ENCODE measurements at regions not wholly inside any gene's neighbourhood (a gene's known extent, or its start where the extent isn't known, plus 50 kb on each side); places are given as distances from the start of the nearest gene placed in this dataset.
"Not testable (repeated sequence)": the region's sequence is repeated elsewhere in the genome, so short reads cannot be mapped to it uniquely, and the experiment has no call there.

DNA sequence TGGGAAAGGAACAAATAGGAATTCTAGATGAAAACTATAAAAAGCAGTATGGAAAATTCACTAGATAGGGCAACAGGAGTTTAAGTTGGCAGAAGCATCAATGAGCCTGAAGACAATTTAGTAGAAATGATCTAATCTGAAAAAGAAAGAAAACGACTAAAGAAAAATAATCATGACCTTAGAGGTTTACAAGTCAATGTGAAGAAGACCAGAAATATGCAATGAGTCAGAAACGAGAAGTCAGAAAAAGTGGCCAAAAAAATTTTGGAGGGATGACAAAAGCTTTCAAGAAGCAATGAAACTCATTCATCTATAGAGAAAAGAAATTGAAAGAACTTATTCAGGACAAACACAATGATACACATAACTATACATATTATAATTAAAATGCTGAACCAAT is 1244.0 kb downstream of the RPIA start:
- H3K9ac ChIP-seq; H3K36me3 ChIP-seq (ENCODE audit: control insufficient read depth, insufficient read depth, low read length); H3K4me3 ChIP-seq (ENCODE audit: low read depth, low read length); H3K27me3 ChIP-seq (ENCODE audit: control insufficient read depth, insufficient read depth, low read length); H2AFZ ChIP-seq; H3K4me1 ChIP-seq; H3K9me3 ChIP-seq (ENCODE audit: control insufficient read depth, low read length); H3K79me2 ChIP-seq; H3K27ac ChIP-seq; H3K4me2 ChIP-seq (ENCODE audit: low read length): not testable (repeated sequence)

DNA sequence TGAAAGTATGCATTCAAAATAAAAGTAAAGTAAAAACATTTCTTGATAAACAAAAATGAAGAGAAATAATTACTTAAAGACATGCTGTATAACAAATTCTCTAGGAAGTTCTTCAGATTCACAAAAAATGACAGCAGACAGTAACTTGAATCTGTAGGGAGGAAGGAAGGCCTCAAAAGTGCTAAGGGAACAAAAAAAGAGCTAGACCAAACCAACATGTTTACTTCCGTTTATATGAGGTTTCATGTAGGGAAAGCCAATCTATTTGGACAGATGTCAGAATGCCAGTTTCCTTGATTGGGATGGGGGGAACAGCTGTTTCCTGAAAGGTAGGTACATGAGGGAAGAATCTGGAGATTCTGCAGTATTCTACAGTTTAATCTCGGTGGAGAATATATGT is 1244.5 kb downstream of the RPIA start:
- H3K27me3 ChIP-seq (ENCODE audit: control insufficient read depth, insufficient read depth, low read length); H3K4me2 ChIP-seq (ENCODE audit: low read length); H3K36me3 ChIP-seq (ENCODE audit: control insufficient read depth, insufficient read depth, low read length); H3K27ac ChIP-seq; H3K4me1 ChIP-seq; H3K79me2 ChIP-seq; H2AFZ ChIP-seq; H3K4me3 ChIP-seq (ENCODE audit: low read depth, low read length); H3K9me3 ChIP-seq (ENCODE audit: control insufficient read depth, low read length); H3K9ac ChIP-seq: not testable (repeated sequence)

DNA sequence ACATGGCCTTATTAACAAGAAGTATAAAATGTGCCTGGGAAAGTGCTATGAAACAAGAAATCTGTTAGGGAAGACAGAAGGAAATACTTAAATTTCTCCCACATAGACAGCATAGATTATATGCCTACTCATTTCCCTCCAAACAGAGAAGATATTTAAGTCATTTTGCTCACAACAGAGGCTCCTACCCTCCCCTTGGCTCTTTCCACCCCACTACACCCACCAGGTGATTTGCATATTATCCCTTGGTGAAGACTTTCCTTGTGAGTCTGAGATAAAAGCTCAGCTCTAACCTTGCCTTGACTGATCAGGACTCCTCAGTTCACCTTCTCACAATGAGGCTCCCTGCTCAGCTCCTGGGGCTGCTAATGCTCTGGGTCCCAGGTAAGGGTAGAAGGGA is 1245.1 kb downstream of the RPIA start:
- not testable (repeated sequence) for H3K4me3 ChIP-seq (ENCODE audit: low read depth, low read length); H3K4me2 ChIP-seq (ENCODE audit: low read length); H2AFZ ChIP-seq; H3K79me2 ChIP-seq; H3K36me3 ChIP-seq (ENCODE audit: control insufficient read depth, insufficient read depth, low read length); H3K27me3 ChIP-seq (ENCODE audit: control insufficient read depth, insufficient read depth, low read length); H3K4me1 ChIP-seq; H3K9ac ChIP-seq; H3K27ac ChIP-seq; H3K9me3 ChIP-seq (ENCODE audit: control insufficient read depth, low read length)

DNA sequence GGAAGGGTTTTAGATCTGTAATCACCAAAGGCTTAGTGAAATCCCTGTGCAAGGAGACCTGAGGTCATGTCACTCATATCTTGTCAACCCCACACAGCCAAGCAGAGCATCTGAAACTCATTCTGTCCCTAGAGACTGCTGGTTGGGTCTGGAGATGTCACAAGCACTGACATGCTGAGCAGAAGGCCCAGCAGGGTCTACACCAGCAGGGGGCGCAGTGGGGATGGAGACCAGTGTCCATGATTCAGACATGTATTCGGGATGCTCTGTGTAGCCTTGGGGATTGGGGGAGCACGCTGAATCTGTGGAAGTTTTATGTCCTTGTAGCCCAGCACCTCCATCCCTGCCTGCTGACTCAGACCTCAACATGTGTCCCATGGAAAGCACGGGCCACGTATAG is 1247.3 kb downstream of the RPIA start:
- H3K4me1 ChIP-seq; H3K9ac ChIP-seq; H3K79me2 ChIP-seq; H3K4me2 ChIP-seq (ENCODE audit: low read length); H2AFZ ChIP-seq; H3K9me3 ChIP-seq (ENCODE audit: control insufficient read depth, low read length); H3K27me3 ChIP-seq (ENCODE audit: control insufficient read depth, insufficient read depth, low read length); H3K27ac ChIP-seq; H3K4me3 ChIP-seq (ENCODE audit: low read depth, low read length); H3K36me3 ChIP-seq (ENCODE audit: control insufficient read depth, insufficient read depth, low read length): not testable (repeated sequence)

DNA sequence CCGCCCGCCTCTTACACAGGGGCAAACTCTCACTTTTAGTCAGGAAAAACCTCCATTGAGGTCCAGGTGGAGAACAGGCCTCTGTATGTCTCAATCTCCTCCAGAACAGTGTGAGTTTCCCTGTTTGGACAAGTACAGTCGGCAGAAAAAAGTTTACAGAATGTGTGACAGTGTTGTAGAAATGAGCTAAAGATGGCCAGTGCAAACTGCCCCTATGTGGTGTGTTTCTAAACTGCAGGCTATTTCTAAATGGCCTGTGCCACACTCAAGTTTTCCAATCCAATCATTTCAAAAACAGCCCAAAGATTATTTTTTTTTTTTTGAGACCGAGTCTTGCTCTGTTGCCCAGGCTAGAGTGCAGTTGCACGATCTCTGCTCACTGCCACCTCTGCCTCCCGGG is 1252.8 kb downstream of the RPIA start:
- H3K4me2 ChIP-seq (ENCODE audit: low read length); H3K4me1 ChIP-seq; H3K36me3 ChIP-seq (ENCODE audit: control insufficient read depth, insufficient read depth, low read length); H2AFZ ChIP-seq; H3K4me3 ChIP-seq (ENCODE audit: low read depth, low read length); H3K9me3 ChIP-seq (ENCODE audit: control insufficient read depth, low read length); H3K79me2 ChIP-seq; H3K9ac ChIP-seq; H3K27ac ChIP-seq; H3K27me3 ChIP-seq (ENCODE audit: control insufficient read depth, insufficient read depth, low read length): not testable (repeated sequence)

DNA sequence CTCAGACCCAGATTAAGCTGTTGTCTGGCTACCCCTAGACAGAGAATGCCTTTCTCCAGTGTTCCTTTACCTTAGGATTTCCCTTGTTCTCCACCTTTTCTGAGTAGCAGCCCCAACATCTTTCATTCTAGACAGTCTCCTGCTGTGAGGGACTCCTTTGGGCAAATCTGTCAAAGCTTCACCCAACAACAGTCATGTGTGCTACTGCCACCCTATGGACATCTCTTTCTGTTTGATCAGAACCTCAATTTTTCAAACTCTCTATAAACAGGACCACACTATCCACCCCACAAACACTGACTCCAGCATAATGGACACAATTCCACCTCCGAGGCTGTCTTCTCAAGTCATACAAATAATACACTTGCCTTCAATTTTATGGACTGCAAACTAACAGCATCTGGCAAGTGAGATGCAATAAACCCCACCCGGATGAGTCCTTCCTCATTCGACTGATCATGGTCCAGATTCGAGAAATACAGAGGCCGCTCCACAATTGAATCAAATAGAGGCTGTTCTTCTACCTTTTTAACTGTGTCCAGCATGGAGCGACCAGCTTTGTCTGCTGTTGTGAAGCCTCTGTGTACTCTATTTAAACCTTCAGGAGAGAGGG is 1253.6 kb downstream of the RPIA start:
- not testable (repeated sequence) for H2AFZ ChIP-seq; H3K9me3 ChIP-seq (ENCODE audit: control insufficient read depth, low read length); H3K79me2 ChIP-seq; H3K4me3 ChIP-seq (ENCODE audit: low read depth, low read length); H3K27ac ChIP-seq; H3K4me2 ChIP-seq (ENCODE audit: low read length); H3K27me3 ChIP-seq (ENCODE audit: control insufficient read depth, insufficient read depth, low read length); H3K4me1 ChIP-seq; H3K9ac ChIP-seq; H3K36me3 ChIP-seq (ENCODE audit: control insufficient read depth, insufficient read depth, low read length)

DNA sequence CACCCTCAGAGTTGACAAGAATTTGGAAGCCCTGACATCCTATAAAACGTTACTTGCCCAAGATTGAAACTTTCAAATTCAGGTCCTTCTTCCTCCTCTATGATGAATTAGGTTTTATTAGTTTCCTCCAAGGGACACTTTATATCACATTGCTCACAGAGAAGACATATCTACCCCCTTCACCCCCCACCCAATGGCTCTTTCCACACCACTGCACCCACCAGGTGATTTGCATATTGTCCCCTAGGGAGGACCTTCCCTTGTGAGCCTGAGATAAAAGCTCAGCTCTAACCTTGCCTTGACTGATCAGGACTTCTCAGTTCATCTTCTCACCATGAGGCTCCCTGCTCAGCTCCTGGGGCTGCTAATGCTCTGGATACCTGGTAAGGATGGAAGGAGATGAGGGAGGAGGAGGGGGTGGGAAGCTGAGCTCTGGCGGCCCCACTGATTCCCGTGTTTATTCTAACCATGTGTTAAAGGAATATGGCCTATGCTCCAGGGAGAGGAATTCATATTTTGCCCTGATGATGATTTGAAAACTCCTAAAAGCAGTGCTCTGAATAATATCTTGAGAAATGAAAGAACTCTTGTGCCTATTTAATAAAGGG is 1255.8 kb downstream of the RPIA start:
- H3K9ac ChIP-seq; H3K9me3 ChIP-seq (ENCODE audit: control insufficient read depth, low read length); H3K27ac ChIP-seq; H2AFZ ChIP-seq; H3K27me3 ChIP-seq (ENCODE audit: control insufficient read depth, insufficient read depth, low read length); H3K79me2 ChIP-seq; H3K4me1 ChIP-seq; H3K36me3 ChIP-seq (ENCODE audit: control insufficient read depth, insufficient read depth, low read length); H3K4me2 ChIP-seq (ENCODE audit: low read length); H3K4me3 ChIP-seq (ENCODE audit: low read depth, low read length): not testable (repeated sequence)

DNA sequence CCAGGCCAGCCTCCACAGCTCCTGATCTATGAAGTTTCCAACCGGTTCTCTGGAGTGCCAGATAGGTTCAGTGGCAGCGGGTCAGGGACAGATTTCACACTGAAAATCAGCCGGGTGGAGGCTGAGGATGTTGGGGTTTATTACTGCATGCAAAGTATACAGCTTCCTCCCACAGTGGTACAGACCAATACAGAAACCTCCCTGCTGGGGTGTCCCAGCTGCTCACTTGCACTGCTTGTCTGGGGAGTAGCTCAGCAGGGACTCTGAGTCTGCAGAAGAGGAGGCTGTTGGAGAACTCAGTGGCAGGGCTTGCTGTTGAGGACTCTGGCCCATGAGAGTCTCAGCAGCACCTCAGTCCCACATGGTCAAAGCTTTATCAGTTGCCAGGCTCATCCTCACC is 1256.6 kb downstream of the RPIA start:
- H3K9ac ChIP-seq; H3K4me1 ChIP-seq; H3K36me3 ChIP-seq (ENCODE audit: control insufficient read depth, insufficient read depth, low read length); H3K27ac ChIP-seq; H3K4me2 ChIP-seq (ENCODE audit: low read length); H3K4me3 ChIP-seq (ENCODE audit: low read depth, low read length); H2AFZ ChIP-seq; H3K27me3 ChIP-seq (ENCODE audit: control insufficient read depth, insufficient read depth, low read length); H3K9me3 ChIP-seq (ENCODE audit: control insufficient read depth, low read length); H3K79me2 ChIP-seq: not testable (repeated sequence)

DNA sequence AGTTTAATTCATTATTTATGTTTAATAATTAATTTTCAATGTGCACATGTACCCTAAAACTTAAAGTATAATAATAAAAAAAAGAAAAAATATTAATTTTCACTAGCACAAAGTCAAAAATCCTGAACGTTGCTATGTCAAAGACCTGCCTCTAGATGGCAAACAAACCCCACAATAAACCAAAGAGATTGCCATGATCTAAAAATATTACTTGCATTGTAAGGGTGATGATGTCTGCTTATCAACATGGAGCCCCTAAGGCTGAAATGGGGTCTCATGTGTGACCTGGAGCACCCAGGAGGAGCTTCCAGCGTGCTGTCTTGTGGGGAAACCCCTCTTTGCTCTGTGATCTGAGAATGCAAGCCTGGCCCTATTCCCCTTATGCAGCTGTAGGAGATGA is 1259.3 kb downstream of the RPIA start:
- H3K27ac ChIP-seq; H3K9me3 ChIP-seq (ENCODE audit: control insufficient read depth, low read length); H3K4me2 ChIP-seq (ENCODE audit: low read length); H3K27me3 ChIP-seq (ENCODE audit: control insufficient read depth, insufficient read depth, low read length); H3K9ac ChIP-seq; H3K4me1 ChIP-seq; H2AFZ ChIP-seq; H3K79me2 ChIP-seq; H3K4me3 ChIP-seq (ENCODE audit: low read depth, low read length); H3K36me3 ChIP-seq (ENCODE audit: control insufficient read depth, insufficient read depth, low read length): not testable (repeated sequence)

DNA sequence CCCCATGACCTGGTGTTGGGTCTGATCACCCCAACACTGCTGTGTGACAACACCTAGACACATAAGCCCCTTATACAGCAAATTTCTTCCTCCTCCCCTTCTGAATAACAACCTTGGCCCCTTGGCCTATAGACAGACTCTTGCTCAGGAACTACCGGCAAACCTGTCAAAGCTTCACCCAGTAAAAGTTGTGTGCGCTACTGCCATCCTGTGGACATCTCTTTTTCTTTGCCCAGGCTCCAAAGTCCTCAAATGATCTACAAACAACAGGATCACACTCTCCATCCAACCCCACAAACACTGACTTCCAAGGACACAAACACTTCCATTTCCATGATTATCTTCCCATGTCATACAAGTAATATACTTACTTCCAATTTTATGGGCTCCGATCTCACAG is 1265.8 kb downstream of the RPIA start:
- not testable (repeated sequence) for H3K9me3 ChIP-seq (ENCODE audit: control insufficient read depth, low read length); H3K4me3 ChIP-seq (ENCODE audit: low read depth, low read length); H2AFZ ChIP-seq; H3K36me3 ChIP-seq (ENCODE audit: control insufficient read depth, insufficient read depth, low read length); H3K9ac ChIP-seq; H3K27ac ChIP-seq; H3K27me3 ChIP-seq (ENCODE audit: control insufficient read depth, insufficient read depth, low read length); H3K4me2 ChIP-seq (ENCODE audit: low read length); H3K79me2 ChIP-seq; H3K4me1 ChIP-seq

DNA sequence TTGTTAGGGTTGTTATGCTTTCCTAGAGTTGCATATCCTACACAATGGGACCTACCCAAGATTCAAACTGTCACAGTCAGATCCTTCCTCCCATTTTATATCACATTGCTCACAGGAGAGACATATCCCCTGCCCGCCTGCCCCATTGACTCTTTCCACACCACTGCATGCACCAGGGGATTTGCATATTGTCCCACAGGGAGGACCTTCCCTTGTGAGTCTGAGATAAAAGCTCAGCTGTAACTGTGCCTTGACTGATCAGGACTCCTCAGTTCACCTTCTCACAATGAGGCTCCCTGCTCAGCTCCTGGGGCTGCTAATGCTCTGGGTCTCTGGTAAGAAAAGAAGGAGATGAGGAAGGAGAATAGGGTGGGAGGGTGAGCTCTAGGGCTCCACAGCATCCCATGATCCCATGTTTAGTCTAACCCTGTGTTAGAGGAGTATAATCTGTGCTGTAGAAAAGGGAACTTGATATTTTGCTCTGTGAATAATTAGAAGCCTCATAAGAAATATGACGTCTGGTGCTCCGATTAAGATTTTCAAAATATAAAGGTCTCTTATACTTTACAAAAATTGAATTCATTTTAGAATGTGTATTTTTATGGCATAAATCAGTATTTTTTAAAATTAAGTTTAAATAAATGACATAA is 1268.4 kb downstream of the RPIA start:
- H3K27me3 ChIP-seq (ENCODE audit: control insufficient read depth, insufficient read depth, low read length); H3K9me3 ChIP-seq (ENCODE audit: control insufficient read depth, low read length); H3K9ac ChIP-seq; H3K79me2 ChIP-seq; H3K36me3 ChIP-seq (ENCODE audit: control insufficient read depth, insufficient read depth, low read length); H3K27ac ChIP-seq; H2AFZ ChIP-seq; H3K4me1 ChIP-seq; H3K4me2 ChIP-seq (ENCODE audit: low read length); H3K4me3 ChIP-seq (ENCODE audit: low read depth, low read length): not testable (repeated sequence)
